HCEC 1CT (cell line): ENCODE measurements at regions not wholly inside any gene's neighbourhood (a gene's known extent, or its start where the extent isn't known, plus 50 kb on each side); places are given as distances from the start of the nearest gene placed in this dataset.

ENCODE experiments used
- DNase-seq: peaks from one replicate; pipeline ENCODE4 v3.0.0-alpha.2; 2017

GRCh38 chr18:75839041-75839440 is 411.5 kb upstream of the SMIM21 start:
- no peak for DNase-seq

GRCh38 chr18:75837316-75837715 is 409.8 kb upstream of the SMIM21 start:
- no peak for DNase-seq

- no peak for DNase-seq
Observed at GRCh38 chr18:75836516-75836915, 409.0 kb upstream of the SMIM21 start.

DNA sequence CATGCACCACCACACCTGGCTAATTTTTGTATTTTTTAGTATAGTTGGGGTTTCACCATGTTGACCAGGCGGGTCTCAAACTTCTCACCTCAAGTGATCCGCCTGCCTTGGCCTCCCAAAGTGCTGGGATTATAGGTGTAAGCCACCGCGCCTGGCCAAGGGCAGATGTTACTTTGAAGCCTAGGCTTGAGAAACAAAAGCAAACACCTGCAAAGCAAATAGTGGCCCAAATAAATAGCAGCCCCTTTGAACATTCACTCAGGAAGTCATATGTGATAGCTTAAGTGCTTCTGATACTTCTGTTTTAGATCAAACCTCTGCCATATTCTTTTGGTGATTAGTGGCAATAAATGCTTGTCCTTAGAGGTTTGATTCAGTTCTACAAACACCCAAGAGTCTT is 404.5 kb upstream of the SMIM21 start:
- no peak for DNase-seq

DNA sequence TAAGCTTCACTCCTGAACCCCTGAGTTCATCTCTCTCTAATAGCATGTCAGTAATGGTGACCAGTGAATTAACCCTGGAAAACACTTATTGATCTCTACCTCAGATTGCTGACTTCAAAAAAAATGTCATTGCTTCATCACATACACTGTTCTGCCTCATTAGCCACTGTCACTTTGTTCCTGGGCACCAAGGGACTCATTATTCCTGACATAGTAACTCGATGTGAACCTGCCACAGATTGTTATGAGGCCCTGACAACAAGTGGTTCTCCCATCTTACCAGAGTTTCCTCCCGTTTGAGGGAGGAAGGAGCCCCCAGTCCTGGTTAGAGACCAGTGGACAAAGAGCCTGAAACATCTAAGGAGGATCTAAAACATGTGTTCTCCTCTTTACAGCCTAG is 403.3 kb upstream of the SMIM21 start:
- no peak for DNase-seq

- no peak for DNase-seq
Observed at GRCh38 chr18:75829091-75829490, 401.6 kb upstream of the SMIM21 start.

- no peak for DNase-seq
Observed at GRCh38 chr18:75828379-75828778, 400.9 kb upstream of the SMIM21 start.

DNA sequence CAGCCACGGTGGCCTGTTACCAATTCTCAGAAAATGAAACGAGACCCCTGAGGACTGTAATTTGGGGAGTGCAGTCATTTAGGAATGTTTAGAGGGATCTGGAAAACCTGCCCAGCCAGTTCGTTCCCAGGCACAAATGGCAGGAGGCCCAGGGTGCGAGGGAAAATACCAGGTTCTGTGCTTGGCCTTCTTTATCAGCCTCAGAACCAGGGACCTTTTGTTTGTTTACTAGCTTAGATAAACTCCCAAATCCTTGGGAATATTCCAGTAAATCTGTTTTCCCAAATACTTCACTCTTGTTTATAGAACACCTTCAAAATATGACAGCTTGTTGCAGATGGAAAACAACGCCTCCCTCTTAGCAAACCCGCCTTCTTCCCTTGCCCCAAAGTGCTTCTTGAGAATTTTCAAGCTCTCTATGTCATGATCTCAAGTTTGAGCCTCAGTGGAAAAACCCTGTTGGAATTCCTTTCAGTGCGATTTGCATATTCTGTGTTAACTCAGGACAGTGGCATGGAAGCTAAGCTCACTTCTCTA is 400.3 kb upstream of the SMIM21 start:
- DNase-seq: no peak

GRCh38 chr18:75824661-75825060 is 397.2 kb upstream of the SMIM21 start:
- no peak for DNase-seq

DNA sequence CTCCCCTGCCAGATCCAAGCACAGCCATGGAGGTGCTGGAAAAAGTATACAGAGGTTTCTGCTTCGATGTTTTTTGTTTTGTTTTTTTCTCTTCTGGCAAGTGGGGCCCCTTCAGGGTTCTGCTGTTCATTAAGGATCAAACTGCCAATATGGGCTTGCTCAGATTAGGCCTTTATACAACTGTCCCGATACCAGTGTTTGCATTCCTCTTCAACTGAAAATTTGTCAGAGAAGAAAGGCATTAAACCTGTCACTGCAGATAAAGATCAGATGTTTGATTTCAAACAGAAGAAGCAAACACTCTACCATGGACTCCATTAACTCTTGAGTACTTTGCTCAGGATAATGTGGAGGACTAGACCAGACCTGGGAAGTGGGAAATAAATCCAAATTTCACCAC is 396.0 kb upstream of the SMIM21 start:
- no peak for DNase-seq

DNA sequence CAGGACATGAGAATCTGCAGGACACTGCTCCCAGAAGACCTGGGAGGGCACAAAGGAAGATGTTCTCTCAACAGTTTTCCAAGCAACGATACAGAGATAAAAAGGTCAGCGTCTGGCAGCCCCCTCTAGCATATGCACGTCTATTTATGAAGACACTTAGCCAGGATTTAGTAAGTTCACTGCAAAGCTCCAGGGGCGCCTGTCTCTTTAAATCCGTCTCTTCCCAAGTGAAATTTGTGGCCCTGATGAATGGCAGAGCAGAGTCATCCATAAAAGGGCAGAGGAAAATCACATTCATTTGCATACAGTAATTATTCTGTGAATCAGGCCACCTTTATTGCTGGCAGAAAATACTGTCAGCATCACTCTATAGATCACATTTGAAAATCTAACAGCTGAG is 390.9 kb upstream of the SMIM21 start:
- no peak for DNase-seq

DNA sequence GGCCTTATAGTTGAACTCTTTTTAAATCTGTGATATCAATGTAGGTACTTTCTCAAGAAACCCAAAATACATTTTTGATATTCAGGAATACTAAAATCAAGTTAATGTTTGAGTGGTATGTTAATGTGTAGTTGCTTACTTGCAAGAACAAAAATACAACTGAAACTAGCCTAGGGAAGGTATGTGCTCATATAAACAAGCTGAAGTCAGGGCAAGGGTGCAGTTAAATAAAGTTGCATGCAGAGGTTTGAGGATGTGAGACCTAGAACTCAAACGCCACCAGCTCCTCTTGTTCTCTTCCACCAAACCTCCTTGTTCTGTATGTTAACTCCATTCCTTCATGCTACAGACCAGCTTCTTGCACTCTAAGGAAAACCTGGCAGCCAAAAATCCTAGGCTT is 388.3 kb upstream of the SMIM21 start:
- no peak for DNase-seq

GRCh38 chr18:75812761-75813160 is 385.3 kb upstream of the SMIM21 start:
- no peak for DNase-seq

DNA sequence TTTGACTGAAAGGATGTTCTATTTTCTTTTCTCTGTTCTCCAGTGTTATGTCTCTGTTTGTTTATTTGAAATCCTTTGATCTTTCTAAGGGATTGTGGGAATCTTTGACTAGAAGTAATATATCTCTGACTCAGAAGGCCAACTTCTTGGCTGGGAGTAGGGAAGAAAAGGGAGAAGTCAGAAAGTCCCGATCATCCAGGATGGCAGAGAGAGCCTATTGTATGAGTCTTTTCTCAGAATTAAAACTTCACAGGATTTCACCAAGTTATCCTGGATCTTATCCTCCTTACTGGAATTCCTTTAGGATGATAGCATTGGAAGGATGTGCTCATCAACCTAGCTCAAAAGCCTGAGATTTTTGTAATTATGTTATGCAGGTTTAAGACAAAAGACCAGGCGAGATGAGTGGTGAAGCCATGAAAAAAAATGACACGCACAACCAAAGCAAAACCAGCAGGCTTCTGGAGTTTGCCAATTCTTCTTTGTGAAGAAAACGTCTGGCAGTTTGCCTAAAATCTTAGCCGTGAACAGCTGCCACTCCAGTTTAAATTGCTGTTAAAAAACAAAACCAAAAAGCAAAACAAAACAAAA is 383.6 kb upstream of the SMIM21 start:
- DNase-seq: no peak

- no peak for DNase-seq
Observed at GRCh38 chr18:75810516-75810915, 383.0 kb upstream of the SMIM21 start.

DNA sequence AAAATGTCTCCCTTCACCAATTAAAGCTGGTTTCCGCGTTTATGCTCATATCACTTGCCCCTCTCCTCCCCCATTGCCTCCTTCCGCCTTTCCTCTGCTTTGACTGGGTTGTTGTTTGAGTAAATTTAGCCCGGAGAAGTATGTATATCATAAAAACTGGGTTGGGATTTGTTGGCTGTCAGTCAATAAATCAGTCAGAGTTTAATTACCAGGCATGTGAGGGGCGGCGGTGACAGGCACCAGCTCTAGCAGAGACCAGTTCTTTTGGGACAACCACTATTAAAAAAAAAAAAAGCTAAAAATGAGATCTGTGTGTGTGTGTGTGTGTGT is 382.4 kb upstream of the SMIM21 start:
- DNase-seq: no peak

DNA sequence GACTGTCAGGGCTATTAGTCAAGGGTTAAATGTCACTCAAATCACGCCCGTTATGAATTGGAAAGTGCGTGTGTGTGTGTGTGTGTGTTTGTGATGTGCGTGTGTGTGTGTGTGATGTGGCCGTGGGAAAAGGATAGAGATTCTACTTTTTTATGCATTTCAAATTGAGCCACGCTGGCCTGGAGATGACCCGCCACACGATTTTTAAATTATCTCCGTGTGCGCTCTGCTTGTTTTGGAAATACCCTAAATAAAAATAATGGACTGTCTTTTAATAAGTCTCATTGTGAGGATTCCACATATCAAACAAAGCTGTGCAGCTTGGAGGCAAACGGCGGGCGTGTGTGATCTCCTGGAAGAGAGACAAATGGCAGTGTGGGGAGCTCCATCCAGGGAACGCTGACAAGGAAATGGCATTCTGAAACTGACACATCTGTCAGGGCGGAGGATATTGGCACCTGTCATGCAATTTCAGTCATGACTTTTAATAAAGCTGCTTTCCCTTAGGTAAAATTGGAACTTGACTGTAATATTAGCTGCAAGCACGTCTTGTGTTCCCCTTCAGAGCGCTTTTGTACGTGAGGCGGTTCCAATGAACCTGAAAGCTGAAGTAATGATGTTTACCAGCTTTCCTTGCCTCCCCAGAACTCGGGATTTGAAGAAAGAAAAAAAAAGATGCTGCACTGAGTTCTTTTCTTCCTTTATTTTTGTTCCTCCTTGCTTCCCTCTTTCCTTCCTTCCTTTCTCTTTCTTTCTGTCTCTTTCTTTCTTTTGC is 381.8 kb upstream of the SMIM21 start:
- no peak for DNase-seq

DNA sequence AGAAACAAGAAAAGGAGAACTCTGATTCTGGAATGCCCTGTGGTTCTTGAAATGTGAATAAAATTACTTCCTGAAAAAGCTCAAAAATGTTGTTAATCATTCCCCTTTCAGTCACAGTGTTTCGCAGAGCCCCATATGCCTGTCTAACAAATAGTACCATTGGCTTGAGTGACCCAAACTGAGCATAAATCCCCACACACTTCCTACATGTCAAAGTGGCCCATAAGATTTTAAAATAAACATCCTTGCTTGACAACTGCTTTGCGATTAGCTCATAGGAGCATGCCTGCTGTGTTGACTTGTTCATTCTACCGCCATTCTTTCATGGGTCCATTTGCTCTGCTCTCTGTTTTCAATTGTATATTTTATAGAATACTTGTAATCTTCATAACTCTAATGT is 377.8 kb upstream of the SMIM21 start:
- no peak for DNase-seq

DNA sequence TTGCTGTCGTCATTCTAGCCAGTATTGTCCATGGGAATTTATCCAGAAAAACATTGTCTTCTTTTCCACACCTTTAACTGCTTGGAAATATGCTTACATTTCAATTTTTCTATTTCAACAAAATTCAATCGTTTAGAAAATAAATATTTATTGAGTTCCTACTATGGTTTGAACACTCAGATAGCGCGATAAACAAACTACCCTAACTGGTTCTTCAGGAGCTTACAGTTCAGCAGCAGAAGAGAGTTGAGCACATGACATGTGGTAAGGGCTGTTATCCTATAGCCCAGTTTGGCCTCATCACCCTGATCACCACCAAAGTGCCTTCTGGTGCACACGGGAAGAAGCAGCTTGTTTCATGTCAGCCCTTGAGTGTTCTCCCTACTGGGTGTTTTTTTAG is 375.2 kb upstream of the SMIM21 start:
- no peak for DNase-seq

- no peak for DNase-seq
Observed at GRCh38 chr18:75801178-75801577, 373.7 kb upstream of the SMIM21 start.

- no peak for DNase-seq
Observed at GRCh38 chr18:75800331-75800648, 372.8 kb upstream of the SMIM21 start.

GRCh38 chr18:75799449-75800330 is 372.2 kb upstream of the SMIM21 start:
- DNase-seq: no peak

DNA sequence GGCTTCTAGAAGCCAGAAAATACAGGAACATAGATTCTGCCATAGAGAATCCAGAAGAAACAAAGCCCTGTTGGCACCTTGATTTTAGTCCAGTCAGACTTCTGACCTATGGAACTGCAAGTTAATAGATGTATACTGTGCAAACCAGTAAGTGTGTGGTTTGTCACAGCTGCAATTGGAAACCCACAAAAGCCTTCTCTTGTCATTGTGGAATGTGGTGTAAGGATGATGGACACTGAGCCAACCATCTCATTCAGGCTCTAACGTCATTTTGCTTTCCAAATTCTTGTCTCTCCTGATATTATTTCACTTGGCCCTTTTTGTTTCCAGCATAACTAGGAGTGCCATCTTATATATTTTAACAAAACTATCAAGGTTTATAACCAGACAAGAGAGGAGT is 369.5 kb upstream of the SMIM21 start:
- DNase-seq: no peak

GRCh38 chr18:75790796-75791195 is 363.3 kb upstream of the SMIM21 start:
- DNase-seq: no peak
